Adrenal gland (tissue), 5 donors: ENCODE measurements at regions not wholly inside any gene's neighbourhood (a gene's known extent, or its start where the extent isn't known, plus 50 kb on each side); places are given as distances from the start of the nearest gene placed in this dataset.

ENCODE experiments used
- CTCF ChIP-seq, 6 experiments: fragments of 450-650 bp in 4 of 6; fragments of 200-600 bp in 2 of 6; sonication (generic) in 1 of 6; IDR thresholded peaks; 1 replicate in 5 of 6; 2 replicates in 1 of 6; pipeline versions ENCODE4 v1.5.1 to v1.8.0; 2016 to 2021; ENCODE audit warnings: antibody characterized with exemption in 6 of 6, mild to moderate bottlenecking in 2 of 6, moderate library complexity in 1 of 6
- POLR2A ChIP-seq, 2 donors: fragments of 450-650 bp; IDR thresholded peaks; one replicate each; pipeline ENCODE4 v1.6.1; 2017; ENCODE audit warnings: antibody characterized with exemption in 2 of 2, mild to moderate bottlenecking in 2 of 2, moderate library complexity in 1 of 2
- donor health status: DM: no; HTN: no; CAD: no.

GRCh38 chr1:223016381-223016780 lies 126.7 kb downstream of the TLR5 start:
- TF ChIP-seq POLR2A (IDR thresholded peaks at IDR 0.05) (no peak), CTCF (IDR thresholded peaks at IDR 0.05) (no peak)
